ENCODE measurements at regions not wholly inside any gene's neighbourhood (a gene's known extent, or its start where the extent isn't known, plus 50 kb on each side); places are given as distances from the start of the nearest gene placed in this dataset.

DNA sequence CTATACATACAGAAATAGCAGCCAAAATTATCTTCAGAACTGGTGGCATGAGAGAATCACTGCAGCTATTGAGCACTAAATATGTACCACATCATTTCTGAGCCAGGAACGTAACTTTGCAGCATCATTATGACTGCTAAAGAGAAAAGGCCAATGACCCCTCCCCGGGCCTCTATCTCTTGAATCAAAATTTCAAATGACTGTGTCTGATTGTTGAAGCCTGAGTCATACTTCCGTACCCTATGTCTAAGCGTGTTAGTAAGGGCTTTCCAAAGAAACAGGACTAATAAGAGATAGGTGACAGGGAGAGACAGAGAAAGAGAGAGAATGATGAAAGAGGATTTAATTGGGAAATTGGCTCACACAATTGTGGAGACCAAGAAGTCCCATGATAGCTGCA lies 445.5 kb upstream of the SPANXN1 start:
- TF ChIP-seq POLR2A (IDR thresholded peaks at IDR 0.05; ENCODE audit: borderline replicate concordance, extremely low read depth, insufficient read depth, insufficient read length) (no peak), EZH2phosphoT487 (IDR thresholded peaks at IDR 0.05; ENCODE audit: borderline replicate concordance) (no peak), ZNF274 (IDR thresholded peaks at IDR 0.05; ENCODE audit: low read depth, low read length) (no peak), POLR2AphosphoS5 (IDR thresholded peaks at IDR 0.05; ENCODE audit: low read depth, low read length) (no peak)
- TF ChIP-seq, protein P1, sequence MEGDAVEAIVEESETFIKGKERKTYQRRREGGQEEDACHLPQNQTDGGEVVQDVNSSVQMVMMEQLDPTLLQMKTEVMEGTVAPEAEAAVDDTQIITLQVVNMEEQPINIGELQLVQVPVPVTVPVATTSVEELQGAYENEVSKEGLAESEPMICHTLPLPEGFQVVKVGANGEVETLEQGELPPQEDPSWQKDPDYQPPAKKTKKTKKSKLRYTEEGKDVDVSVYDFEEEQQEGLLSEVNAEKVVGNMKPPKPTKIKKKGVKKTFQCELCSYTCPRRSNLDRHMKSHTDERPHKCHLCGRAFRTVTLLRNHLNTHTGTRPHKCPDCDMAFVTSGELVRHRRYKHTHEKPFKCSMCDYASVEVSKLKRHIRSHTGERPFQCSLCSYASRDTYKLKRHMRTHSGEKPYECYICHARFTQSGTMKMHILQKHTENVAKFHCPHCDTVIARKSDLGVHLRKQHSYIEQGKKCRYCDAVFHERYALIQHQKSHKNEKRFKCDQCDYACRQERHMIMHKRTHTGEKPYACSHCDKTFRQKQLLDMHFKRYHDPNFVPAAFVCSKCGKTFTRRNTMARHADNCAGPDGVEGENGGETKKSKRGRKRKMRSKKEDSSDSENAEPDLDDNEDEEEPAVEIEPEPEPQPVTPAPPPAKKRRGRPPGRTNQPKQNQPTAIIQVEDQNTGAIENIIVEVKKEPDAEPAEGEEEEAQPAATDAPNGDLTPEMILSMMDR (IDR thresholded peaks at IDR 0.05 in 2 of 3, conservative IDR thresholded peaks at IDR 0.05 in 1 of 3; ENCODE audit: borderline replicate concordance in 1 of 3, insufficient read depth in 1 of 3, low read depth in 2 of 3, low read length in 2 of 3), result no peak
